Panc1 (cell line): ENCODE measurements at regions not wholly inside any gene's neighbourhood (a gene's known extent, or its start where the extent isn't known, plus 50 kb on each side); places are given as distances from the start of the nearest gene placed in this dataset.
"Not testable (repeated sequence)": the region's sequence is repeated elsewhere in the genome, so short reads cannot be mapped to it uniquely, and the experiment has no call there.

Experiments used
- CTCF ChIP-seq: fragments of 450-650 bp; IDR thresholded peaks from 2 replicates; pipeline ENCODE4 v1.5.1; 2017; ENCODE audit warnings: mild to moderate bottlenecking
- POLR2AphosphoS5 ChIP-seq: IDR thresholded peaks from 2 replicates; pipeline ENCODE4 v1.6.1; 2012; ENCODE audit warnings: mild to moderate bottlenecking, low read depth, low read length, moderate library complexity
- REST ChIP-seq, 2 experiments: IDR thresholded peaks; 2 replicates each; pipeline ENCODE4 v1.6.1; 2011 to 2012; ENCODE audit warnings: low read depth in 2 of 2, control low read depth in 1 of 2, low read length in 1 of 2, mild to moderate bottlenecking in 1 of 2, moderate library complexity in 1 of 2; ENCODE audit not compliant: insufficient read depth in 1 of 2
- SIN3A ChIP-seq: IDR thresholded peaks from 2 replicates; pipeline ENCODE4 v1.6.1; 2012; ENCODE audit warnings: low read depth, mild to moderate bottlenecking, low read length, moderate library complexity, borderline replicate concordance; ENCODE audit not compliant: insufficient read depth

DNA sequence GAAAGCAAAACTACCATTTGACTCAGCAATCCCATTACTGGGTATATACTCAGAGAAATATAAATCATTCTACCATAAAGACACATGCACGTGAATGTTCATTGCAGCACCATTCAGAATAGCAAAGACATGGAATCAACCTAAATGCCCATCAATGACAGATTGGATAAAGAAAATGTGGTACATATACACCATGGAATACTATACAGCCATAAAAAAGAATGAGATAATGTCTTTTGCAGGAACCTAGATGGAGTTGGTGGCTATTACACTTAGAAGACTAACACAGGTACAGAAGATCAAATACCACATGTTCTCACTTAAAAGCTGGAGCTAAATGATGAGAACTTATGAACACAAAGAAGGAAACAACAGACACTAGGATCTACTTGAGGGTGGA lies 647.1 kb downstream of the MAT2B start:
- not testable (repeated sequence) for TF ChIP-seq CTCF; SIN3A; REST (IDR thresholded peaks at IDR 0.05; ENCODE audit: insufficient read depth in 1 of 2, low read depth in 2 of 2, low read length in 1 of 2); POLR2AphosphoS5
